HepG2 (cell line): ENCODE measurements at regions not wholly inside any gene's neighbourhood (a gene's known extent, or its start where the extent isn't known, plus 50 kb on each side); places are given as distances from the start of the nearest gene placed in this dataset.

Experiments
- EED ChIP-seq: sonication (generic); formaldehyde crosslinking; IDR thresholded peaks from 2 replicates; pipeline ENCODE4 v1.5.0; 2020; ENCODE audit warnings: mild to moderate bottlenecking, missing genetic modification reagents
- HMG20A ChIP-seq: IDR thresholded peaks from 2 replicates; pipeline ENCODE4 v1.6.1; 2016; ENCODE audit warnings: borderline replicate concordance
- KMT2B ChIP-seq: IDR thresholded peaks from 2 replicates; pipeline ENCODE4 v1.6.1; 2016; ENCODE audit warnings: missing genetic modification reagents, missing compliant biosample characterization
- PHF8 ChIP-seq: sonication (generic); formaldehyde crosslinking; IDR thresholded peaks from 2 replicates; pipeline ENCODE4 v1.5.0; 2020; ENCODE audit warnings: missing genetic modification reagents
- POLR2A ChIP-seq, 2 experiments: IDR thresholded peaks; 2 replicates each; pipeline ENCODE4 v1.6.1; 2011; ENCODE audit warnings: low read depth in 2 of 2, low read length in 2 of 2, mild to moderate bottlenecking in 1 of 2, moderate library complexity in 1 of 2; ENCODE audit not compliant: insufficient read depth in 1 of 2
- RXRA ChIP-seq: sonication (generic); formaldehyde crosslinking; IDR thresholded peaks from 2 replicates; pipeline ENCODE4 v1.5.1; 2020; ENCODE audit warnings: missing genetic modification reagents
- SRY ChIP-seq: sonication (generic); formaldehyde crosslinking; IDR thresholded peaks from 2 replicates; pipeline ENCODE4 v1.8.0; 2022; ENCODE audit warnings: mild to moderate bottlenecking, missing genetic modification reagents
- ZKSCAN1 ChIP-seq: fragments of 150-350 bp; IDR thresholded peaks from 2 replicates; pipeline ENCODE4 v1.6.1; 2014; ENCODE audit warnings: low read length
- ZMAT3 ChIP-seq: sonication (generic); formaldehyde crosslinking; conservative IDR thresholded peaks from 2 replicates; pipeline ENCODE4 v1.7.0; 2021; ENCODE audit warnings: missing genetic modification reagents
- ZNF382 ChIP-seq: sonication (generic); formaldehyde crosslinking; IDR thresholded peaks from 2 replicates; pipeline ENCODE4 v1.5.0; 2020; ENCODE audit warnings: missing genetic modification reagents, mild to moderate bottlenecking, borderline replicate concordance
- ZNF383 ChIP-seq: sonication (generic); formaldehyde crosslinking; IDR thresholded peaks from 2 replicates; pipeline ENCODE4 v1.4.0; 2020; ENCODE audit warnings: missing genetic modification reagents, mild to moderate bottlenecking, borderline replicate concordance
- ZNF501 ChIP-seq: sonication (generic); formaldehyde crosslinking; IDR thresholded peaks from 2 replicates; pipeline ENCODE4 v1.5.1; 2020; ENCODE audit warnings: mild to moderate bottlenecking, moderate library complexity, missing genetic modification reagents
- ZNF577 ChIP-seq: sonication (generic); formaldehyde crosslinking; IDR thresholded peaks from 2 replicates; pipeline ENCODE4 v1.4.0; 2020; ENCODE audit warnings: mild to moderate bottlenecking, low read depth, missing genetic modification reagents, borderline replicate concordance
- ZNF652 ChIP-seq: IDR thresholded peaks from 2 replicates; pipeline ENCODE4 v1.6.1; 2016; ENCODE audit warnings: low read depth, borderline replicate concordance
- ZNF674 ChIP-seq: sonication (generic); formaldehyde crosslinking; IDR thresholded peaks from 2 replicates; pipeline ENCODE4 v1.5.0; 2020; ENCODE audit warnings: low read depth, mild to moderate bottlenecking, missing genetic modification reagents
- ZSCAN22 ChIP-seq: sonication (generic); formaldehyde crosslinking; IDR thresholded peaks from 2 replicates; pipeline ENCODE4 v1.4.0; 2020; ENCODE audit warnings: mild to moderate bottlenecking, missing genetic modification reagents
- TF ChIP-seq, protein P1 (sequence below): sonication (generic); formaldehyde crosslinking; IDR thresholded peaks from 2 replicates; pipeline ENCODE4 v1.4.0; 2020; ENCODE audit warnings: missing genetic modification reagents
- TF ChIP-seq, protein P2 (sequence below): sonication (generic); formaldehyde crosslinking; IDR thresholded peaks from 2 replicates; pipeline ENCODE4 v1.8.1; 2023; ENCODE audit warnings: mild to moderate bottlenecking, inconsistent platforms, moderate library complexity, missing genetic modification reagents, borderline replicate concordance
- TF ChIP-seq, protein P3 (sequence below): sonication (generic); formaldehyde crosslinking; IDR thresholded peaks from 2 replicates; pipeline ENCODE4 v1.4.0; 2020; ENCODE audit warnings: missing genetic modification reagents

DNA sequence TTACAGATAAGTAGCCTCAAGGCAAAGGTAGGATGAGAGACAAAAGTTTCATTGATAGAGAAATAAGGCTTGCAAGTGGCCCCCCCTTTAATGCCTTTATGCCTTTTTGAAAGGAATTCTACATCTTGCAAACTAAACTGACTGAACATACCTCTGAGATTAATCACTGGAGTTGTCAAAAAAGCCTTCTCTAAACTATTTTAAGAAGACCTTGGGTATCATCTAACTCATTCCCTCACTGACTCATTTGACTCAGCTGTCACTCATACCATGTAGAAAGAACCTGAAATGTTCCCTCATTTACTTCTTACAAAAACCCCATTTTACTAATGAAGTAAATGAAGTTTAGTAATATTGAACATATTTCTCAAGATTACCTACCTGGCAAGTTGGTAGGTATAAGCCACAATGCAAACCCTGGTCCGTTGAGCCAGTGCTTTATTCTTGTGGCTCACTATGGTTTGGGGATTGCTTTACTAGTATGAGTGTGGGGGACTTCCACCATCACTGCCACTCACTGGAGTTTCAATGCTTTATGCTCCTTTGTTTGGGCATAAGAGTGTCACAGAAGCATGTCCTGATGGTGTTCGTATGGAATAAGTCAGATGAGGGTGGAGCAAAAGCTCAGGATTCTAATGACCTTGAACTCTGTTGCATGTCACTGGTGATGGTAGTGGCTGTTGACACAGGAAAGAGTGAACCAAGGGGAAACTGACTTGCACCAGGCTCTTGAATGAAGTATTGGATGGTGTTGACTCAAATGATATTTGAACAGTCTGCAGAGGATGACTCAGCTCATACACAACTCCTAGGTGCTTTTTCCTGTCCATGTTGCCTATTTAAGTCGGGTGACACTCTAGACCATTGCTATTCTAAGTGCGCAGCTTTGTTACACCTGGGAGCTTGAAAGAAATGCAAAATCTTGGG is 305.5 kb upstream of the EMCN start (continued):
- TF ChIP-seq, protein P1, sequence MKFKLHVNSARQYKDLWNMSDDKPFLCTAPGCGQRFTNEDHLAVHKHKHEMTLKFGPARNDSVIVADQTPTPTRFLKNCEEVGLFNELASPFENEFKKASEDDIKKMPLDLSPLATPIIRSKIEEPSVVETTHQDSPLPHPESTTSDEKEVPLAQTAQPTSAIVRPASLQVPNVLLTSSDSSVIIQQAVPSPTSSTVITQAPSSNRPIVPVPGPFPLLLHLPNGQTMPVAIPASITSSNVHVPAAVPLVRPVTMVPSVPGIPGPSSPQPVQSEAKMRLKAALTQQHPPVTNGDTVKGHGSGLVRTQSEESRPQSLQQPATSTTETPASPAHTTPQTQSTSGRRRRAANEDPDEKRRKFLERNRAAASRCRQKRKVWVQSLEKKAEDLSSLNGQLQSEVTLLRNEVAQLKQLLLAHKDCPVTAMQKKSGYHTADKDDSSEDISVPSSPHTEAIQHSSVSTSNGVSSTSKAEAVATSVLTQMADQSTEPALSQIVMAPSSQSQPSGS = no peak
- TF ChIP-seq ZNF383 (CRISPR knock-in tag) = no peak
- no peak for TF ChIP-seq EED (CRISPR knock-in tag)
- TF ChIP-seq, protein P2, sequence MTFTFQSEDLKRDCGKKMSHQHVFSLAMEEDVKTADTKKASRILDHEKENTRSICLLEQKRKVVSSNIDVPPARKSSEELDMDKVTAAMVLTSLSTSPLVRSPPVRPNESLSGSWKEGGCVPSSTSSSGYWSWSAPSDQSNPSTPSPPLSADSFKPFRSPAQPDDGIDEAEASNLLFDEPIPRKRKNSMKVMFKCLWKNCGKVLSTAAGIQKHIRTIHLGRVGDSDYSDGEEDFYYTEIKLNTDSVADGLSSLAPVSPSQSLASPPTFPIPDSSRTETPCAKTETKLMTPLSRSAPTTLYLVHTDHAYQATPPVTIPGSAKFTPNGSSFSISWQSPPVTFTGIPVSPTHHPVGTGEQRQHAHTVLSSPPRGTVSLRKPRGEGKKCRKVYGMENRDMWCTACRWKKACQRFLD (CRISPR knock-in tag) = no peak
- no peak for TF ChIP-seq ZNF674
- peak; percentile 52; the same call in 1 of the 2 replicates for TF ChIP-seq HMG20A (CRISPR knock-in tag)
- no peak for TF ChIP-seq ZMAT3
- TF ChIP-seq ZSCAN22 (CRISPR knock-in tag) = no peak
- TF ChIP-seq RXRA = peak; percentile 65; the same call in 1 of the 2 replicates
- TF ChIP-seq SRY = no peak
- TF ChIP-seq ZNF577 = no peak
- no peak for TF ChIP-seq KMT2B (CRISPR knock-in tag)
- TF ChIP-seq, protein P3, sequence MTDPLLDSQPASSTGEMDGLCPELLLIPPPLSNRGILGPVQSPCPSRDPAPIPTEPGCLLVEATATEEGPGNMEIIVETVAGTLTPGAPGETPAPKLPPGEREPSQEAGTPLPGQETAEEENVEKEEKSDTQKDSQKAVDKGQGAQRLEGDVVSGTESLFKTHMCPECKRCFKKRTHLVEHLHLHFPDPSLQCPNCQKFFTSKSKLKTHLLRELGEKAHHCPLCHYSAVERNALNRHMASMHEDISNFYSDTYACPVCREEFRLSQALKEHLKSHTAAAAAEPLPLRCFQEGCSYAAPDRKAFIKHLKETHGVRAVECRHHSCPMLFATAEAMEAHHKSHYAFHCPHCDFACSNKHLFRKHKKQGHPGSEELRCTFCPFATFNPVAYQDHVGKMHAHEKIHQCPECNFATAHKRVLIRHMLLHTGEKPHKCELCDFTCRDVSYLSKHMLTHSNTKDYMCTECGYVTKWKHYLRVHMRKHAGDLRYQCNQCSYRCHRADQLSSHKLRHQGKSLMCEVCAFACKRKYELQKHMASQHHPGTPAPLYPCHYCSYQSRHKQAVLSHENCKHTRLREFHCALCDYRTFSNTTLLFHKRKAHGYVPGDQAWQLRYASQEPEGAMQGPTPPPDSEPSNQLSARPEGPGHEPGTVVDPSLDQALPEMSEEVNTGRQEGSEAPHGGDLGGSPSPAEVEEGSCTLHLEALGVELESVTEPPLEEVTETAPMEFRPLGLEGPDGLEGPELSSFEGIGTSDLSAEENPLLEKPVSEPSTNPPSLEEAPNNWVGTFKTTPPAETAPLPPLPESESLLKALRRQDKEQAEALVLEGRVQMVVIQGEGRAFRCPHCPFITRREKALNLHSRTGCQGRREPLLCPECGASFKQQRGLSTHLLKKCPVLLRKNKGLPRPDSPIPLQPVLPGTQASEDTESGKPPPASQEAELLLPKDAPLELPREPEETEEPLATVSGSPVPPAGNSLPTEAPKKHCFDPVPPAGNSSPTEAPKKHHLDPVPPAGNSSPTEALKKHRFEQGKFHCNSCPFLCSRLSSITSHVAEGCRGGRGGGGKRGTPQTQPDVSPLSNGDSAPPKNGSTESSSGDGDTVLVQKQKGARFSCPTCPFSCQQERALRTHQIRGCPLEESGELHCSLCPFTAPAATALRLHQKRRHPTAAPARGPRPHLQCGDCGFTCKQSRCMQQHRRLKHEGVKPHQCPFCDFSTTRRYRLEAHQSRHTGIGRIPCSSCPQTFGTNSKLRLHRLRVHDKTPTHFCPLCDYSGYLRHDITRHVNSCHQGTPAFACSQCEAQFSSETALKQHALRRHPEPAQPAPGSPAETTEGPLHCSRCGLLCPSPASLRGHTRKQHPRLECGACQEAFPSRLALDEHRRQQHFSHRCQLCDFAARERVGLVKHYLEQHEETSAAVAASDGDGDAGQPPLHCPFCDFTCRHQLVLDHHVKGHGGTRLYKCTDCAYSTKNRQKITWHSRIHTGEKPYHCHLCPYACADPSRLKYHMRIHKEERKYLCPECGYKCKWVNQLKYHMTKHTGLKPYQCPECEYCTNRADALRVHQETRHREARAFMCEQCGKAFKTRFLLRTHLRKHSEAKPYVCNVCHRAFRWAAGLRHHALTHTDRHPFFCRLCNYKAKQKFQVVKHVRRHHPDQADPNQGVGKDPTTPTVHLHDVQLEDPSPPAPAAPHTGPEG (CRISPR knock-in tag) = no peak
- no peak for TF ChIP-seq ZNF652 (CRISPR knock-in tag)
- no peak for TF ChIP-seq ZKSCAN1
- TF ChIP-seq PHF8 (CRISPR knock-in tag) = no peak
- no peak for TF ChIP-seq POLR2A (IDR thresholded peaks at IDR 0.05; ENCODE audit: insufficient read depth in 1 of 2, low read depth in 2 of 2, low read length in 2 of 2)
- TF ChIP-seq ZNF382 (CRISPR knock-in tag) = no peak
- TF ChIP-seq ZNF501 = no peak
